Immature natural killer cell (primary cell): ENCODE measurements at regions not wholly inside any gene's neighbourhood (a gene's known extent, or its start where the extent isn't known, plus 50 kb on each side); places are given as distances from the start of the nearest gene placed in this dataset.

Experiments used
- DNase-seq, 3 donors: peaks; one replicate each; pipeline ENCODE4 v3.0.0; 2022; ENCODE audit warnings: mixed read lengths in 1 of 3
- H3K27ac Mint-ChIP-seq, 6 donors: one replicate each; pipeline ENCODE4 v1.8.0; 2020; ENCODE audit warnings: mixed read lengths in 6 of 6, mild to moderate bottlenecking in 5 of 6, inconsistent platforms in 4 of 6, moderate library complexity in 3 of 6
- H3K27me3 Mint-ChIP-seq, 3 donors: one replicate each; pipeline ENCODE4 v1.8.0; 2020 to 2021; ENCODE audit warnings: low read depth in 3 of 3, mild to moderate bottlenecking in 3 of 3, mixed read lengths in 3 of 3, moderate library complexity in 3 of 3, inconsistent platforms in 1 of 3
- H3K36me3 Mint-ChIP-seq, 3 donors: one replicate each; pipeline ENCODE4 v1.8.0; 2020; ENCODE audit warnings: mixed read lengths in 3 of 3, inconsistent platforms in 2 of 3, mild to moderate bottlenecking in 2 of 3
- H3K4me1 Mint-ChIP-seq, 2 donors: one replicate each; pipeline ENCODE4 v1.8.0; 2020; ENCODE audit warnings: inconsistent platforms in 2 of 2, mild to moderate bottlenecking in 2 of 2, mixed read lengths in 2 of 2, moderate library complexity in 1 of 2
- H3K4me3 Mint-ChIP-seq, 5 donors: one replicate each; pipeline ENCODE4 v1.8.0; 2020; ENCODE audit warnings: mild to moderate bottlenecking in 5 of 5, mixed read lengths in 5 of 5, inconsistent platforms in 3 of 5, moderate library complexity in 3 of 5
- H3K9me3 Mint-ChIP-seq, 6 donors: one replicate each; pipeline ENCODE4 v1.8.0; 2020; ENCODE audit warnings: mild to moderate bottlenecking in 6 of 6, mixed read lengths in 6 of 6, inconsistent platforms in 4 of 6, moderate library complexity in 3 of 6

GRCh38 chr4:41429280-41429669 lies 108.7 kb upstream of the LIMCH1 start:
- Mint-ChIP-seq H3K4me1 (no peaks in the 10 kb centered on the region), H3K4me3 (no peak overlapping the region), H3K27ac (no peak overlapping the region), H3K27me3 (peaks cover 0 to 2% (median 0%) of the 10 kb centered on the region in 3 donors), H3K9me3 (peaks cover 0 to 13% (median 4%) of the 10 kb centered on the region in 6 donors), H3K36me3 (no peaks in the 10 kb centered on the region)
- DNase-seq, result no peak

- Mint-ChIP-seq H3K36me3 (no peaks in the 10 kb centered on the region), H3K27ac (no peak overlapping the region), H3K4me3 (no peak overlapping the region)
Measured at GRCh38 chr4:41430792-41431191, 107.2 kb upstream of the LIMCH1 start.

DNA sequence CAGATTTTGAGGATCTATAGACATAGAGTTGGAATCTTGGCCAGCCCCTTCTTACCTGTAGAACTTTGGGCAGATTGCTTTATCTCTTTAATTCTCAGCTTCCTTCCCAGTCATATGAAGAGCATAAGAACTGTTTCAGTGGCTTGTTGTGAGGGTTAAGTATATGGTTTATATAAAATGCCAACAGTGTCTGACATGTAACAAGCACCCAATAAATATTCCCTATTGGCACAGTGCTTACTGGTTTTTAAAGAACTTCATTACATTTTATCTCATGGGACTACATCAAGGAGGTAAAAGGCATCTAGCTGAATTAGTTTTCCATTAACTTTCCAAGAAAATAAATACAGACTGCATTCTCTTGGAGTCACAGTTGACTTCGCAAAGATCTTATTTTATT lies 106.7 kb upstream of the LIMCH1 start:
- Mint-ChIP-seq H3K9me3 (peaks cover 0 to 13% (median 3%) of the 10 kb centered on the region in 6 donors), H3K4me1 (no peaks in the 10 kb centered on the region), H3K4me3 (no peak overlapping the region)

More at GRCh38 chr4:41430792-41431191, 107.2 kb upstream of the LIMCH1 start:
- peaks cover 0 to 13% (median 3%) of the 10 kb centered on the region in 6 donors for H3K9me3 Mint-ChIP-seq
- H3K4me1 Mint-ChIP-seq, result no peaks in the 10 kb centered on the region
- DNase-seq, result no peak
- H3K27me3 Mint-ChIP-seq, result no peaks in the 10 kb centered on the region

DNA sequence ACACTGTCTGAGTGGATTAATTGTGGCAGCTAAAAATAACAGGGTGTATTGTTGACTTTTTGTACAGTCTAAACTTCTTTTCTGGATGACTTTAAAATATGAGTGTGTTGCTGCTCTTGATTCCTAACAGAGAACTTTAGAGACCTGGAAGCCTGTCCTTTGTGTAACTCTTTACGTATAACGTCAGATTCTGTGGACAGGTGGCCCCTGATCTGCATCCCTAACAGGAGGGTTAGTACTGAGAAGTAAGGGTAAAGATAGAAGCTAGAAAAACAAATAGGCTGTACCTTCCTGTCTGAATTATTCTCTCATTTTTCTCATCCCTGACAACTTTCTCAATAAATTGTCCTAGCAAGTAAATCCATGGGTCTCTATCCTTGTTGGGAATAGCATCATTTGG lies 105.7 kb upstream of the LIMCH1 start:
- peaks cover 0 to 13% (median 3%) of the 10 kb centered on the region in 6 donors for H3K9me3 Mint-ChIP-seq
- H3K4me1 Mint-ChIP-seq, result no peaks in the 10 kb centered on the region
- no peaks in the 10 kb centered on the region for H3K36me3 Mint-ChIP-seq
- H3K4me3 Mint-ChIP-seq, result no peak overlapping the region
- no peaks in the 10 kb centered on the region for H3K27me3 Mint-ChIP-seq
- H3K27ac Mint-ChIP-seq, result no peak overlapping the region
- DNase-seq, result no peak

More for the DNA sequence above, 106.7 kb upstream of the LIMCH1 start:
- Mint-ChIP-seq H3K27ac (no peak overlapping the region), H3K27me3 (no peaks in the 10 kb centered on the region), H3K36me3 (no peaks in the 10 kb centered on the region)
- DNase-seq, result no peak

DNA sequence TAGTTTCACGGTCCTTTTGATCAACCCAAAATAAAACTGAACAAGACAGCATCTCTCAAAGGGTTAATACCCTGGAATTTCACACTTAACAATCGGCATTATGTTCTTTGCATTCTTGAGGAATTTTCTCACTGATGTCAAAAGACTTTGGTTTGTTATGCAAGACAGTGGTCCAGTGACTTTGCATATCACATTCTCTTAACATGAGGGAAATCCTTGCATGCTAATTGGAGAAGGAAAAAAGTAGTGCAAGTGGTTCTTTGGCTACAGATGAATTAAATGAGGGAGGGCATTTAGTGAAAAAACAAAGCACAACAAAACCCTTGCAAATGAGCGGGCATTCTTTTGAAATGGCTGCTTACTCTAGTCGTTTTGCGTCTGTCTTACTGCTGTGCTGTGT lies 105.1 kb upstream of the LIMCH1 start:
- Mint-ChIP-seq H3K4me1 (no peaks in the 10 kb centered on the region), H3K36me3 (no peaks in the 10 kb centered on the region), H3K27me3 (no peaks in the 10 kb centered on the region), H3K9me3 (peaks cover 0 to 13% (median 4%) of the 10 kb centered on the region in 6 donors), H3K4me3 (no peak overlapping the region), H3K27ac (no peak overlapping the region)
- no peak for DNase-seq

DNA sequence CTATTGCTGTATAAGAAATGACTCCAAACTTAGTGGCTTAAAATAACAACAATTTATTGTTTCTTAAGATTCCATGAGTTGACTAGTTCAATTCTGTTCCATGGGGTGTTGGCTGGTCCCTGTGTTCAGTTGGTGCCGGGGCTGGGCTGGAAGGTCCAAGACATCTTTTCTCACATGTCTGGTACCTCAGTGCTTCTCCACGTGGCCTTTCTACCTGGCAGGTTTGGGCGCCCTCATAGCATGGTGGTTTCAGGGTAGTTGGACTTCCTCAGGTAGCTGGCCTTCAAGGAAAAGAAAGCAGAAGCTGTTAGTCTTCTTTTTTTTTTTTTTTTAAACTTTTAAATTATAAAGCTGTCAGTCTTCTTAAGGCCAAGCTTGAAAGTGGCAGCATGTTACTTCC lies 104.6 kb upstream of the LIMCH1 start:
- DNase-seq, result no peak
- Mint-ChIP-seq H3K27ac (no peak overlapping the region), H3K4me1 (no peaks in the 10 kb centered on the region), H3K27me3 (no peaks in the 10 kb centered on the region), H3K9me3 (peaks cover 0 to 13% (median 4%) of the 10 kb centered on the region in 6 donors), H3K4me3 (no peak overlapping the region), H3K36me3 (no peaks in the 10 kb centered on the region)

GRCh38 chr4:41435510-41435909 lies 102.4 kb upstream of the LIMCH1 start:
- Mint-ChIP-seq H3K9me3 (peaks cover 0 to 13% (median 2%) of the 10 kb centered on the region in 6 donors), H3K27me3 (no peaks in the 10 kb centered on the region), H3K4me3 (no peak overlapping the region), H3K27ac (no peak overlapping the region), H3K36me3 (no peaks in the 10 kb centered on the region), H3K4me1 (no peaks in the 10 kb centered on the region)
- DNase-seq, result no peak

- no peaks in the 10 kb centered on the region for H3K27me3 Mint-ChIP-seq
- no peak overlapping the region for H3K4me3 Mint-ChIP-seq
- no peak overlapping the region for H3K27ac Mint-ChIP-seq
Measured at GRCh38 chr4:41436419-41436818, 101.5 kb upstream of the LIMCH1 start.

GRCh38 chr4:41437111-41437536 lies 100.8 kb upstream of the LIMCH1 start:
- Mint-ChIP-seq H3K4me1 (no peaks in the 10 kb centered on the region), H3K27ac (no peak overlapping the region), H3K36me3 (no peaks in the 10 kb centered on the region), H3K4me3 (no peak overlapping the region), H3K27me3 (no peaks in the 10 kb centered on the region), H3K9me3 (peaks cover 0 to 9% (median 1%) of the 10 kb centered on the region in 6 donors)
- no peak for DNase-seq

More at GRCh38 chr4:41436419-41436818, 101.5 kb upstream of the LIMCH1 start:
- H3K4me1 Mint-ChIP-seq, result no peaks in the 10 kb centered on the region
- peaks cover 0 to 13% (median 2%) of the 10 kb centered on the region in 6 donors for H3K9me3 Mint-ChIP-seq
- no peaks in the 10 kb centered on the region for H3K36me3 Mint-ChIP-seq
- DNase-seq, result no peak

GRCh38 chr4:41438931-41439297 lies 99.0 kb upstream of the LIMCH1 start:
- Mint-ChIP-seq H3K27me3 (peaks cover 0 to 1% (median 0%) of the 10 kb centered on the region in 3 donors), H3K27ac (no peak overlapping the region), H3K9me3 (peaks cover 0 to 9% (median 0%) of the 10 kb centered on the region in 6 donors), H3K4me1 (no peaks in the 10 kb centered on the region), H3K4me3 (no peak overlapping the region), H3K36me3 (no peaks in the 10 kb centered on the region)
- DNase-seq, result no peak

DNA sequence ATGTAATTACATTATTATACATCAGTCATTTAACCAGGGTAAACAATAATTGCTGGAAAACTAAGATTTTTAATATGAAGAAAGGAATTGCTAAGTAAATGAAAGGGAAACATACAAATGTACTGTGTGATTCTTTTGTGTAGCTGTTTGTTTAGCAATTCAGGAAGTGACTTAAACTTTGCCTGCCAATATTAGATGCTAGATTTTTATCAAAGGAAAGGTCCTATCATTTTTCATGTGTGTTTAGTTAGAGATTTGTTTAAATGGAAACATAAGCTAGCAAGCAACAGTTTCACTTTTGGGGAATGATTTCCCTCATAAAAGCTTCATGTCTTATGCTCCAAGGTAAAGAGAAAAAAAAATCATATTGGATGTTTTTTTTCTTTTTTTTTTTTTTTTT lies 95.1 kb upstream of the LIMCH1 start:
- no peak overlapping the region for H3K4me3 Mint-ChIP-seq
- H3K27ac Mint-ChIP-seq, result no peak overlapping the region
- no peak for DNase-seq
- peaks cover 0 to 3% (median 0%) of the 10 kb centered on the region in 3 donors for H3K27me3 Mint-ChIP-seq
- no peaks in the 10 kb centered on the region for H3K4me1 Mint-ChIP-seq
- peaks cover 0 to 9% (median 3%) of the 10 kb centered on the region in 6 donors for H3K9me3 Mint-ChIP-seq
- H3K36me3 Mint-ChIP-seq, result no peaks in the 10 kb centered on the region

- Mint-ChIP-seq H3K4me3 (no peak overlapping the region), H3K36me3 (no peaks in the 10 kb centered on the region), H3K27ac (no peak overlapping the region), H3K9me3 (peaks cover 0 to 9% (median 3%) of the 10 kb centered on the region in 6 donors), H3K27me3 (peaks cover 0 to 3% (median 0%) of the 10 kb centered on the region in 3 donors), H3K4me1 (no peaks in the 10 kb centered on the region)
- no peak for DNase-seq
Measured at GRCh38 chr4:41443340-41444079, 94.4 kb upstream of the LIMCH1 start.

GRCh38 chr4:41446391-41446790 lies 91.6 kb upstream of the LIMCH1 start:
- H3K4me3 Mint-ChIP-seq, result no peak overlapping the region
- no peaks in the 10 kb centered on the region for H3K4me1 Mint-ChIP-seq
- H3K27me3 Mint-ChIP-seq, result peaks cover 0 to 3% (median 2%) of the 10 kb centered on the region in 3 donors
- H3K36me3 Mint-ChIP-seq, result no peaks in the 10 kb centered on the region
- no peak for DNase-seq
- H3K9me3 Mint-ChIP-seq, result peaks cover 0 to 14% (median 3%) of the 10 kb centered on the region in 6 donors
- no peak overlapping the region for H3K27ac Mint-ChIP-seq

DNA sequence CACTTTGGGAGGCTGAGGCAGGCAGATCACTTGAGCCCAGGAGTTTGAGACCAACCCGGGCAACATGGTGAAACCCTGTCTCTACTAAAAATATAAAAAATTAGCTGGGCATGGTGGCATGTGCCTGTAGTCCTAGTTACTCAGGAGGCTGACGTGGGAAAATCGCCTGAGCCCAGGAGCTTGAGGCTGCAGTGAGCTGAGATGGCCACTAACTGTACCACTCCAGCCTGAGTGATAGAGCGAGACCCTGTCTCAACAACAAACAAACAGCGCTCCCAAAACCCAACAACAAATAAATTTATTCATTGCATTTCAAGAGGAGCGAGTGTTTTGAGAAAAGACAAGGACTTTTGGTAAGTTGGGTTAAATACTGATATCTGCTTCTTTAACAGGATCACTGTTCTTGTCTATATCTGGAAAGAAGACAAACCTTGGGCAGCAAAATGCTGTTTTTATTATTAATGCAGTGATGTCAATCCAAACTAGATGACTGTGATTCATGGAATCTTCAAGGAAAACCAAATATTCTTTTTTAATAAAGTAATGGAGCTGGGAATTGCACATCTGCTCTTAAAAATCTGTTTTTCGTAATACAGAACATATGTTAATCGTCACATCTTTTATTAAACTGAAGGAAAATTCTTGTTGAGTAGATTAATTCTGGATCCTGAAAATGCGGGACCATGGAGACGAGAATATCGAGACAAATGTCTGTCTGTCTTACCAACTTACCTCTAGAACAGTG lies 90.8 kb upstream of the LIMCH1 start:
- Mint-ChIP-seq H3K4me3 (no peak overlapping the region), H3K36me3 (no peaks in the 10 kb centered on the region), H3K4me1 (no peaks in the 10 kb centered on the region), H3K27ac (no peak overlapping the region), H3K9me3 (peaks cover 0 to 18% (median 3%) of the 10 kb centered on the region in 6 donors), H3K27me3 (peaks cover 0 to 3% (median 2%) of the 10 kb centered on the region in 3 donors)
- DNase-seq, result no peak
